ENCODE measurements at regions not wholly inside any gene's neighbourhood (a gene's known extent, or its start where the extent isn't known, plus 50 kb on each side); places are given as distances from the start of the nearest gene placed in this dataset.

GRCh38 chr9:8255850-8256249 lies 456.3 kb upstream of the DMAC1 start:
- no peak for TF ChIP-seq SUZ12 (IDR thresholded peaks at IDR 0.05; ENCODE audit: extremely low read depth, insufficient read depth, insufficient read length)
- no peak for TF ChIP-seq ZNF274 (IDR thresholded peaks at IDR 0.05; ENCODE audit: low read depth, low read length)
